Fibroblast of lung (primary cell): ENCODE measurements at regions not wholly inside any gene's neighbourhood (a gene's known extent, or its start where the extent isn't known, plus 50 kb on each side); places are given as distances from the start of the nearest gene placed in this dataset.

Experiments used
- DNase-seq, 2 donors: peaks; one replicate each; pipeline versions ENCODE4 v3.0.0 to v3.0.0-alpha.2; 2010; ENCODE audit warnings: low read depth in 2 of 2
- H2AFZ ChIP-seq: 2 replicates; pipeline ENCODE4 v1.5.1; 2012; ENCODE audit warnings: low read length, control low read depth, inconsistent platforms
- H3K27ac ChIP-seq: 2 replicates; pipeline ENCODE4 v1.5.1; 2011; ENCODE audit warnings: low read length, control low read depth; ENCODE audit not compliant: insufficient read depth
- H3K27me3 ChIP-seq: 2 replicates; pipeline ENCODE4 v1.5.1; 2011; ENCODE audit warnings: mild to moderate bottlenecking, low read length; ENCODE audit not compliant: control insufficient read depth, insufficient read depth
- H3K36me3 ChIP-seq: 2 replicates; pipeline ENCODE4 v1.5.1; 2011; ENCODE audit warnings: low read length; ENCODE audit not compliant: control insufficient read depth, insufficient read depth
- H3K4me1 ChIP-seq: 2 replicates; pipeline ENCODE4 v1.5.1; 2011; ENCODE audit warnings: low read length; ENCODE audit not compliant: control insufficient read depth, insufficient read depth; ENCODE audit errors: extremely low read depth
- H3K4me2 ChIP-seq: 2 replicates; pipeline ENCODE4 v1.5.1; 2011; ENCODE audit warnings: low read length, control low read depth; ENCODE audit not compliant: insufficient read depth; ENCODE audit errors: extremely low read depth
- H3K4me3 ChIP-seq, 4 experiments: fragments of 200-600 bp in 1 of 4; sonication (generic) in 1 of 4; replicated peaks in 1 of 4; 2 replicates each; pipeline ENCODE4 v1.5.1; 2011 to 2016; ENCODE audit warnings: low read length in 4 of 4, low read depth in 3 of 4, mild to moderate bottlenecking in 3 of 4, control low read depth in 2 of 4, inconsistent platforms in 1 of 4, mixed read lengths in 1 of 4; ENCODE audit not compliant: insufficient read depth in 1 of 4; ENCODE audit errors: control extremely low read depth in 1 of 4
- H3K79me2 ChIP-seq: 2 replicates; pipeline ENCODE4 v1.5.1; 2012; ENCODE audit warnings: mild to moderate bottlenecking, low read length, inconsistent platforms; ENCODE audit not compliant: control insufficient read depth, insufficient read depth
- H3K9ac ChIP-seq: 2 replicates; pipeline ENCODE4 v1.5.1; 2011; ENCODE audit warnings: mild to moderate bottlenecking, low read length, control low read depth; ENCODE audit not compliant: insufficient read depth
- H3K9me3 ChIP-seq: 2 replicates; pipeline ENCODE4 v1.5.1; 2012; ENCODE audit warnings: low read depth, low read length; ENCODE audit not compliant: control insufficient read depth, insufficient read depth
- H4K20me1 ChIP-seq: 2 replicates; pipeline ENCODE4 v1.5.1; 2011; ENCODE audit warnings: low read length; ENCODE audit not compliant: control insufficient read depth, insufficient read depth; ENCODE audit errors: extremely low read depth
- EZH2 ChIP-seq: IDR thresholded peaks from 2 replicates; pipeline ENCODE4 v1.5.1; 2012; ENCODE audit warnings: low read length, control low read depth, mild to moderate bottlenecking; ENCODE audit errors: missing control alignments
- TF ChIP-seq, protein P1 (sequence below), 2 donors: IDR thresholded peaks in 1 of 2; conservative IDR thresholded peaks in 1 of 2; 1 replicate in 1 of 2; 2 replicates in 1 of 2; pipeline ENCODE4 v1.5.1; 2011 to 2012; ENCODE audit warnings: low read length in 2 of 2, control low read depth in 1 of 2, inconsistent platforms in 1 of 2, low read depth in 1 of 2, mild to moderate bottlenecking in 1 of 2

DNA sequence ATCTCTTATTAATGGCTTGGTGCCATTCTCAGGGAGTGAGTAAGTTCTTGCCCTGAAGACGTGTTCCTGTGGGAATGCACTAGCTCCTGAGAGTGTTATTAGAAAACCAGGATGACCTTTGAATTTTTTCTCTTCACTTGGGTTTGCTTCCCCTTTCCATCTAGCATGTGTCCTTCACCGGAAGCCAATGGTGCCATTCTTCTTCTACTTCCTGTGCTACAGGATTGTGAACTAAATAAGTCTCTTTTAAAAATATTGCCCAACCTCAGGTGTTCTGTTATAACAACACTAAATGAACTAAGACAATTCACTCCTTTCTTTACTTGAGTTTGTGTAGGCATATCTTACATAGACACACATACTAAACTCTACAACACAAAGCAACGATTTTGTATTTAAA, 447.0 kb downstream of the SOX11 start:
- Histone ChIP-seq H3K4me3 (no peak overlapping the region), H3K9me3 (no peaks in the 10 kb centered on the region), H3K27ac (no peak overlapping the region), H2AFZ (no peak overlapping the region), H3K36me3 (no peaks in the 10 kb centered on the region), H3K4me1 (no peaks in the 10 kb centered on the region), H3K4me2 (no peak overlapping the region), H3K79me2 (no peaks in the 10 kb centered on the region), H3K27me3 (no peaks in the 10 kb centered on the region), H4K20me1 (no peaks in the 10 kb centered on the region), H3K9ac (no peak overlapping the region)
- DNase-seq: no peak
- no peak for TF ChIP-seq EZH2
- TF ChIP-seq, protein P1, sequence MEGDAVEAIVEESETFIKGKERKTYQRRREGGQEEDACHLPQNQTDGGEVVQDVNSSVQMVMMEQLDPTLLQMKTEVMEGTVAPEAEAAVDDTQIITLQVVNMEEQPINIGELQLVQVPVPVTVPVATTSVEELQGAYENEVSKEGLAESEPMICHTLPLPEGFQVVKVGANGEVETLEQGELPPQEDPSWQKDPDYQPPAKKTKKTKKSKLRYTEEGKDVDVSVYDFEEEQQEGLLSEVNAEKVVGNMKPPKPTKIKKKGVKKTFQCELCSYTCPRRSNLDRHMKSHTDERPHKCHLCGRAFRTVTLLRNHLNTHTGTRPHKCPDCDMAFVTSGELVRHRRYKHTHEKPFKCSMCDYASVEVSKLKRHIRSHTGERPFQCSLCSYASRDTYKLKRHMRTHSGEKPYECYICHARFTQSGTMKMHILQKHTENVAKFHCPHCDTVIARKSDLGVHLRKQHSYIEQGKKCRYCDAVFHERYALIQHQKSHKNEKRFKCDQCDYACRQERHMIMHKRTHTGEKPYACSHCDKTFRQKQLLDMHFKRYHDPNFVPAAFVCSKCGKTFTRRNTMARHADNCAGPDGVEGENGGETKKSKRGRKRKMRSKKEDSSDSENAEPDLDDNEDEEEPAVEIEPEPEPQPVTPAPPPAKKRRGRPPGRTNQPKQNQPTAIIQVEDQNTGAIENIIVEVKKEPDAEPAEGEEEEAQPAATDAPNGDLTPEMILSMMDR (conservative IDR thresholded peaks at IDR 0.05 in 1 of 2, IDR thresholded peaks at IDR 0.05 in 1 of 2; ENCODE audit: low read depth in 1 of 2, low read length in 2 of 2): no peak

DNA sequence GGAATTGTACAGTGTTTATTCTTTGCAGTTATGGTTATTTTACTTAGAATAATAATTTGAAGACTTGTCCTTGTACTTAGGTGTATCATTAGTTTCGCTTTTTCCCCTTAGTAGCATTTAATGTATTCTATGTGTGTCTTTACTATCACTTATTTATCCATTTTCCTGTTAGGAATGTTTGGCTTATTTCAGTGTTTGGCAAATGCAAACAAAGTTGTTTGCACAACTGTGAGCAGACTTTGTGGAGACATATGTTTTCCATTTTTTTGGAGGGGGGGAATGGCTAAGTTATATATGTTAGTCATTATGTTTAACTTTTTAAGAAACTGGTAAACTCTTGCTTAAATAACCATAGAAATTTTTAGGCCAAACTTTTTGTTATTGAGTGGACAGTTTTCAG, 447.7 kb downstream of the SOX11 start:
- Histone ChIP-seq H3K9me3 (no peaks in the 10 kb centered on the region), H3K27me3 (no peaks in the 10 kb centered on the region), H3K9ac (no peak overlapping the region), H3K27ac (no peak overlapping the region), H3K36me3 (no peaks in the 10 kb centered on the region), H3K79me2 (no peaks in the 10 kb centered on the region), H4K20me1 (no peaks in the 10 kb centered on the region), H3K4me2 (no peak overlapping the region), H3K4me1 (no peaks in the 10 kb centered on the region), H2AFZ (no peak overlapping the region), H3K4me3 (no peak overlapping the region)
- no peak for DNase-seq
- TF ChIP-seq, protein P1 (conservative IDR thresholded peaks at IDR 0.05 in 1 of 2, IDR thresholded peaks at IDR 0.05 in 1 of 2; ENCODE audit: low read depth in 1 of 2, low read length in 2 of 2): no peak
- no peak for TF ChIP-seq EZH2

DNA sequence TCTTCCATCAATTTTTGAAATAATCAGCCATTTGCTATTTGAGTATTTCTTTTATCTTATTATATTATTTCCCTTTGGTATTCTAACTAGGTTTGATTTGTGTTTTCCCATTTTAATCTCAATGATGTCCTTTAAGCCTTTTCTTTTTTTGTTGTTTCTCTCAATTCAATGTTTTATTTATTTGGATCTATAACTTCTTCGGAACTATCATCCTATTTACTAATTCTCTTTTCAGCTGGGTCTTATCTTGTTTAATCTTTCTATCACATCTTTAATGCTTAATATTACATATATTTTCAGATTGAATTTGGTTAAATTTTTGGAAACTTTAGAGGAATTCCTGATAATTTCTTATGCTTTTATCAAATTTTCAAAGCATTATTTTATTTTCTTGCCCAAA, 448.3 kb downstream of the SOX11 start:
- Histone ChIP-seq H3K36me3 (no peaks in the 10 kb centered on the region), H3K4me1 (no peaks in the 10 kb centered on the region), H3K27ac (no peak overlapping the region), H4K20me1 (no peaks in the 10 kb centered on the region), H3K4me2 (no peak overlapping the region), H3K27me3 (no peaks in the 10 kb centered on the region), H2AFZ (no peak overlapping the region), H3K9me3 (no peaks in the 10 kb centered on the region), H3K79me2 (no peaks in the 10 kb centered on the region), H3K4me3 (no peak overlapping the region), H3K9ac (no peak overlapping the region)
- TF ChIP-seq EZH2: no peak
- TF ChIP-seq, protein P1 (conservative IDR thresholded peaks at IDR 0.05 in 1 of 2, IDR thresholded peaks at IDR 0.05 in 1 of 2; ENCODE audit: low read depth in 1 of 2, low read length in 2 of 2): no peak
- no peak for DNase-seq
